HCT116 (cell line): ENCODE measurements at regions not wholly inside any gene's neighbourhood (a gene's known extent, or its start where the extent isn't known, plus 50 kb on each side); places are given as distances from the start of the nearest gene placed in this dataset.

Experiments
- ATAC-seq: fragments of 200-7000 bp; cut with Tn5 transposase; 2 replicates; pipeline ENCODE4 v1.9.1; 2020; ENCODE audit warnings: mild to moderate bottlenecking, moderate library complexity
- BruUV-seq: library from RNA; stranded (reverse); fragments of 400-500 nt; replicated peaks from 2 replicates; lab custom pipeline; 2021; lab: Mats Ljungman, UMichigan
- CTCF ChIA-PET: fragments of 300-600 bp; sonication (Branson Sonifier 250); formaldehyde crosslinking; loops from one replicate; lab custom pipeline; 2021; ENCODE audit warnings: antibody characterized with exemption; lab: Charles Lee
- POLR2A ChIA-PET: fragments of 300-600, 350-600 bp; sonication (Branson Sonifier 250); formaldehyde crosslinking; loops from one replicate; lab custom pipeline; 2021; ENCODE audit warnings: antibody characterized with exemption; lab: Charles Lee
- RAD21 ChIA-PET, 2 experiments: fragments of 300-600 bp; sonication (Branson Sonifier 250); formaldehyde crosslinking; loops; one replicate each; lab custom pipeline; 2023; ENCODE audit warnings: low total read pairs in 2 of 2; ENCODE audit not compliant: uncharacterized antibody in 2 of 2, unreplicated experiment in 2 of 2, low non-redundant PET in 1 of 2; lab: Charles Lee
- DNase-seq: peaks from one replicate; pipeline ENCODE4 v3.0.0-alpha.2; 2010; ENCODE audit warnings: low read depth, low spot score
- H2AFZ ChIP-seq: fragments of 200-600 bp; shearing (Covaris generic), sonication (generic); 2 replicates; pipeline ENCODE4 v1.6.1; 2017; ENCODE audit warnings: low read depth, mixed run types, mixed read lengths, antibody characterized with exemption, low read length; ENCODE audit not compliant: poor library complexity, severe bottlenecking
- H3K27ac ChIP-seq: 2 replicates; pipeline ENCODE4 v1.5.1; 2012; ENCODE audit warnings: low read depth, low read length
- H3K27me3 ChIP-seq: fragments of 200-600 bp; sonication (generic); 2 replicates; pipeline ENCODE4 v1.6.1; 2016; ENCODE audit warnings: mixed run types, low read length, mixed read lengths; ENCODE audit not compliant: insufficient read depth
- H3K36me3 ChIP-seq, 2 experiments: fragments of 200-500 bp in 1 of 2; fragments of 200-600 bp in 1 of 2; sonication (Bioruptor generic) in 1 of 2; sonication (generic) in 1 of 2; 2 replicates each; pipeline versions ENCODE4 v1.5.1 to v1.6.1; 2014 to 2016; ENCODE audit warnings: low read length in 2 of 2, inconsistent platforms in 1 of 2, mixed read lengths in 1 of 2, mixed run types in 1 of 2; ENCODE audit not compliant: insufficient read depth in 2 of 2, control insufficient read depth in 1 of 2
- H3K4me1 ChIP-seq, 2 experiments: fragments of 200-600 bp in 1 of 2; sonication (generic) in 1 of 2; 2 replicates each; pipeline versions ENCODE4 v1.5.1 to v1.6.1; 2012 to 2017; ENCODE audit warnings: low read length in 2 of 2, inconsistent platforms in 1 of 2, mild to moderate bottlenecking in 1 of 2, mixed read lengths in 1 of 2, mixed run types in 1 of 2, moderate library complexity in 1 of 2; ENCODE audit not compliant: insufficient read depth in 2 of 2, control insufficient read depth in 1 of 2
- H3K4me2 ChIP-seq: fragments of 200-600 bp; sonication (generic); 2 replicates; pipeline ENCODE4 v1.6.1; 2017; ENCODE audit warnings: mixed run types, low read length, mixed read lengths
- H3K4me3 ChIP-seq, 2 experiments: fragments of 200-600 bp in 1 of 2; sonication (generic) in 1 of 2; replicated peaks in 1 of 2; 2 replicates each; pipeline ENCODE4 v1.5.1; 2011 to 2016; ENCODE audit warnings: low read length in 2 of 2, control low read depth in 1 of 2, low read depth in 1 of 2, mild to moderate bottlenecking in 1 of 2, mixed read lengths in 1 of 2, mixed run types in 1 of 2
- H3K79me2 ChIP-seq: fragments of 200-600 bp; sonication (generic); 2 replicates; pipeline ENCODE4 v1.6.1; 2017; ENCODE audit warnings: mild to moderate bottlenecking, mixed run types, low read length, moderate library complexity, mixed read lengths; ENCODE audit not compliant: insufficient read depth
- H3K9ac ChIP-seq: fragments of 200-600 bp; sonication (generic); 2 replicates; pipeline ENCODE4 v1.6.1; 2016; ENCODE audit warnings: low read length, mixed read lengths
- H3K9me2 ChIP-seq: fragments of 200-600 bp; sonication (generic), shearing (Covaris generic); 2 replicates; pipeline ENCODE4 v1.6.1; 2017; ENCODE audit warnings: mixed run types, mild to moderate bottlenecking, moderate library complexity; ENCODE audit not compliant: insufficient read depth
- H3K9me3 ChIP-seq, 2 experiments: fragments of 200-500 bp in 1 of 2; fragments of 200-600 bp in 1 of 2; sonication (Bioruptor generic) in 1 of 2; sonication (generic) in 1 of 2; 2 replicates each; pipeline ENCODE4 v1.6.1; 2014 to 2017; ENCODE audit warnings: low read length in 2 of 2, mixed read lengths in 2 of 2, inconsistent platforms in 1 of 2, low read depth in 1 of 2, mild to moderate bottlenecking in 1 of 2, mixed run types in 1 of 2, moderate library complexity in 1 of 2; ENCODE audit not compliant: control insufficient read depth in 1 of 2, insufficient read depth in 1 of 2
- H4K20me1 ChIP-seq: fragments of 200-600 bp; sonication (generic), shearing (Covaris generic); 2 replicates; pipeline ENCODE4 v1.6.1; 2017; ENCODE audit warnings: mixed run types, mild to moderate bottlenecking, moderate library complexity; ENCODE audit not compliant: insufficient read depth
- ATF3 ChIP-seq: IDR thresholded peaks from 2 replicates; pipeline ENCODE4 v1.6.1; 2012
- CBX3 ChIP-seq: IDR thresholded peaks from 2 replicates; pipeline ENCODE4 v1.6.1; 2012; ENCODE audit warnings: low read depth
- CEBPB ChIP-seq: IDR thresholded peaks from 2 replicates; pipeline ENCODE4 v1.6.1; 2012; ENCODE audit warnings: low read depth
- CTCF ChIP-seq, 3 experiments: fragments of 200-600 bp in 1 of 3; sonication (generic) in 1 of 3; IDR thresholded peaks in 2 of 3; conservative IDR thresholded peaks in 1 of 3; 2 replicates each; pipeline ENCODE4 v1.5.1; 2012 to 2017; ENCODE audit warnings: low read depth in 2 of 3, low read length in 2 of 3, antibody characterized with exemption in 1 of 3, borderline replicate concordance in 1 of 3, control low read depth in 1 of 3, mild to moderate bottlenecking in 1 of 3, mixed read lengths in 1 of 3, mixed run types in 1 of 3, moderate library complexity in 1 of 3; ENCODE audit not compliant: insufficient read depth in 1 of 3
- ELF1 ChIP-seq: IDR thresholded peaks from 2 replicates; pipeline ENCODE4 v1.6.1; 2012; ENCODE audit warnings: low read depth, borderline replicate concordance
- MAX ChIP-seq: IDR thresholded peaks from 2 replicates; pipeline ENCODE4 v1.6.1; 2012
- RAD21 ChIP-seq: IDR thresholded peaks from 2 replicates; pipeline ENCODE4 v1.6.1; 2012; ENCODE audit warnings: low read depth, mild to moderate bottlenecking
- SIN3A ChIP-seq: IDR thresholded peaks from 2 replicates; pipeline ENCODE4 v1.6.1; 2012; ENCODE audit warnings: low read depth
- SP1 ChIP-seq: IDR thresholded peaks from 2 replicates; pipeline ENCODE4 v1.6.1; 2012; ENCODE audit warnings: low read depth
- SRF ChIP-seq: IDR thresholded peaks from 2 replicates; pipeline ENCODE4 v1.6.1; 2012; ENCODE audit warnings: low read depth
- ZBTB33 ChIP-seq: IDR thresholded peaks from 2 replicates; pipeline ENCODE4 v1.6.1; 2011; ENCODE audit warnings: mild to moderate bottlenecking, low read length, moderate library complexity; ENCODE audit not compliant: insufficient replicate concordance; ENCODE audit errors: extremely low read depth
- intact Hi-C: fragments of 100-400 bp; cut with micrococcal nuclease; formaldehyde crosslinking; loops from 2 replicates; pipeline ENCODE4 v1.10.0; 2022

- TF ChIP-seq ATF3 (no peak), CEBPB (no peak), RAD21 (no peak), CTCF (IDR thresholded peaks at IDR 0.05 in 2 of 3, conservative IDR thresholded peaks at IDR 0.05 in 1 of 3; ENCODE audit: borderline replicate concordance in 1 of 3, insufficient read depth in 1 of 3, low read depth in 2 of 3, low read length in 2 of 3) (no peak)
- TF ChIP-seq, all 23 proteins: peak for 0
These were observed 285.8 kb upstream of the G2E3 start (continued) for GRCh38 chr14:30272848-30273832.

- Histone ChIP-seq H3K27ac (no peak overlapping the region), H3K9me3 (no peaks in the 10 kb centered on the region), H3K9me2 (no peaks in the 10 kb centered on the region), H3K27me3 (no peaks in the 10 kb centered on the region), H4K20me1 (no peaks in the 10 kb centered on the region), H3K4me1 (no peaks in the 10 kb centered on the region), H3K9ac (no peak overlapping the region), H3K4me2 (no peak overlapping the region), H3K36me3 (no peaks in the 10 kb centered on the region), H2AFZ (no peak overlapping the region), H3K4me3 (no peak overlapping the region), H3K79me2 (no peaks in the 10 kb centered on the region)
- ChIA-PET RAD21 (no interaction called here), POLR2A (no interaction called here), CTCF (no interaction called here)
- intact Hi-C loops: loop anchor here (10.0 kb wide), 1 partner anchor 731 kb away; no protein-coding TSS in a partner anchor
- no peak for DNase-seq
- BruUV-seq: no TSS peak
- no peak for ATAC-seq
- TF ChIP-seq ELF1 (no peak), SIN3A (no peak), MAX (no peak), SP1 (no peak), SRF (no peak), CEBPB (no peak), ZBTB33 (no peak), CBX3 (no peak)
These were observed 283.4 kb upstream of the G2E3 start for GRCh38 chr14:30275604-30276003.
